Activated effector memory CD4-positive, alpha-beta T cell treated with anti-CD3 and anti-CD28 coated beads, Interleukin-2, amount 50 U/mL, for 16 hours (primary cell): ENCODE measurements at regions not wholly inside any gene's neighbourhood (a gene's known extent, or its start where the extent isn't known, plus 50 kb on each side); places are given as distances from the start of the nearest gene placed in this dataset.
"Not testable (repeated sequence)": the region's sequence is repeated elsewhere in the genome, so short reads cannot be mapped to it uniquely, and the experiment has no call there.

Experiments
- DNase-seq: peaks from one replicate; pipeline ENCODE4 v3.0.0-alpha.2; 2020

GRCh38 chr6:113359155-113360140, 497.7 kb upstream of the MARCKS start:
- DNase-seq = no peak

- no peak for DNase-seq
Observed at GRCh38 chr6:113361014-113361645, 496.0 kb upstream of the MARCKS start.

- DNase-seq = no peak
Observed at GRCh38 chr6:113362301-113363047, 494.7 kb upstream of the MARCKS start.

GRCh38 chr6:113363048-113363798, 493.9 kb upstream of the MARCKS start:
- DNase-seq = no peak

GRCh38 chr6:113363866-113364265, 493.3 kb upstream of the MARCKS start:
- no peak for DNase-seq

GRCh38 chr6:113364766-113365165, 492.4 kb upstream of the MARCKS start:
- DNase-seq = no peak

- DNase-seq = no peak
Observed at GRCh38 chr6:113365191-113365590, 492.0 kb upstream of the MARCKS start.

- no peak for DNase-seq
Observed at GRCh38 chr6:113366505-113366904, 490.6 kb upstream of the MARCKS start.

GRCh38 chr6:113370508-113371502, 486.3 kb upstream of the MARCKS start:
- no peak for DNase-seq

GRCh38 chr6:113375466-113375865, 481.7 kb upstream of the MARCKS start:
- not testable (repeated sequence) for DNase-seq

- no peak for DNase-seq
Observed at GRCh38 chr6:113375950-113376846, 480.9 kb upstream of the MARCKS start.

GRCh38 chr6:113376847-113377165, 480.3 kb upstream of the MARCKS start:
- DNase-seq = no peak

- no peak for DNase-seq
Observed at GRCh38 chr6:113377362-113377942, 479.7 kb upstream of the MARCKS start.

- no peak for DNase-seq
Observed at GRCh38 chr6:113380591-113380990, 476.6 kb upstream of the MARCKS start.

- no peak for DNase-seq
Observed at GRCh38 chr6:113381232-113381631, 475.9 kb upstream of the MARCKS start.

- DNase-seq = no peak
Observed at GRCh38 chr6:113381959-113382358, 475.2 kb upstream of the MARCKS start.

- DNase-seq = no peak
Observed at GRCh38 chr6:113383701-113384100, 473.4 kb upstream of the MARCKS start.

- DNase-seq = no peak
Observed at GRCh38 chr6:113385020-113385431, 472.1 kb upstream of the MARCKS start.

GRCh38 chr6:113388996-113389395, 468.1 kb upstream of the MARCKS start:
- DNase-seq = no peak

GRCh38 chr6:113392551-113393055, 464.5 kb upstream of the MARCKS start:
- DNase-seq = no peak
